OCI-LY3 (cell line): ENCODE measurements at regions not wholly inside any gene's neighbourhood (a gene's known extent, or its start where the extent isn't known, plus 50 kb on each side); places are given as distances from the start of the nearest gene placed in this dataset.

Experiments
- H2AFZ ChIP-seq: fragments of 200-600, 300-600 bp; shearing (Covaris generic); 2 replicates; pipeline ENCODE4 v1.6.0; 2014; ENCODE audit warnings: antibody characterized with exemption, low read depth, low read length
- H3K27ac ChIP-seq: fragments of 200-600, 300-600 bp; sonication (generic); 2 replicates; pipeline ENCODE4 v1.5.1; 2014; ENCODE audit warnings: mild to moderate bottlenecking, low read length, moderate library complexity, mixed read lengths
- H3K27me3 ChIP-seq: fragments of 200-600, 300-600 bp; sonication (generic); 2 replicates; pipeline ENCODE4 v1.6.1; 2014; ENCODE audit warnings: low read depth, low read length, mixed read lengths
- H3K36me3 ChIP-seq: fragments of 200-600, 300-600 bp; sonication (generic); replicated peaks from 2 replicates; pipeline ENCODE3; 2014; ENCODE audit warnings: low read depth, low read length, mixed read lengths
- H3K4me1 ChIP-seq: fragments of 300-600, 200-600 bp; sonication (generic); 2 replicates; pipeline ENCODE4 v1.6.1; 2014; ENCODE audit warnings: low read length, mixed read lengths
- H3K4me2 ChIP-seq: fragments of 200-600, 300-600 bp; sonication (generic); 2 replicates; pipeline ENCODE4 v1.6.1; 2014; ENCODE audit warnings: low read length, mixed read lengths
- H3K4me3 ChIP-seq: fragments of 300-600, 200-600 bp; sonication (generic); 2 replicates; pipeline ENCODE4 v1.5.1; 2014; ENCODE audit warnings: antibody characterized with exemption, mild to moderate bottlenecking, low read length, moderate library complexity
- H3K79me2 ChIP-seq: fragments of 300-600, 200-600 bp; shearing (Covaris generic); 2 replicates; pipeline ENCODE4 v1.6.1; 2014; ENCODE audit warnings: mild to moderate bottlenecking, low read length, mixed read lengths
- H3K9ac ChIP-seq: fragments of 300-600, 200-600 bp; shearing (Covaris generic); 2 replicates; pipeline ENCODE4 v1.6.0; 2014; ENCODE audit warnings: mild to moderate bottlenecking, low read length, moderate library complexity
- H3K9me3 ChIP-seq: fragments of 200-600, 300-600 bp; shearing (Covaris generic); 2 replicates; pipeline ENCODE4 v1.6.1; 2014; ENCODE audit warnings: low read length, mixed read lengths; ENCODE audit not compliant: insufficient read depth
- H4K20me1 ChIP-seq: fragments of 200-600, 300-600 bp; sonication (generic); 2 replicates; pipeline ENCODE4 v1.6.1; 2016; ENCODE audit warnings: low read length, mixed read lengths; ENCODE audit not compliant: insufficient read depth
- EZH2phosphoT487 ChIP-seq: fragments of 200-600 bp; shearing (Covaris generic); IDR thresholded peaks from 2 replicates; pipeline ENCODE4 v1.6.1; 2018; ENCODE audit warnings: antibody characterized with exemption, mixed run types, low read depth
- TF ChIP-seq, protein P1 (sequence below): fragments of 200-600, 300-600 bp; sonication (generic); IDR thresholded peaks from 2 replicates; pipeline ENCODE4 v1.5.1; 2014; ENCODE audit warnings: antibody characterized with exemption, low read length, low read depth

- no peak overlapping the region for H2AFZ ChIP-seq
- H3K9me3 ChIP-seq: no peaks in the 10 kb centered on the region
- no peaks in the 10 kb centered on the region for H4K20me1 ChIP-seq
- H3K27me3 ChIP-seq: peaks cover 40% of the 10 kb centered on the region
- no peak for TF ChIP-seq EZH2phosphoT487
- TF ChIP-seq, protein P1, sequence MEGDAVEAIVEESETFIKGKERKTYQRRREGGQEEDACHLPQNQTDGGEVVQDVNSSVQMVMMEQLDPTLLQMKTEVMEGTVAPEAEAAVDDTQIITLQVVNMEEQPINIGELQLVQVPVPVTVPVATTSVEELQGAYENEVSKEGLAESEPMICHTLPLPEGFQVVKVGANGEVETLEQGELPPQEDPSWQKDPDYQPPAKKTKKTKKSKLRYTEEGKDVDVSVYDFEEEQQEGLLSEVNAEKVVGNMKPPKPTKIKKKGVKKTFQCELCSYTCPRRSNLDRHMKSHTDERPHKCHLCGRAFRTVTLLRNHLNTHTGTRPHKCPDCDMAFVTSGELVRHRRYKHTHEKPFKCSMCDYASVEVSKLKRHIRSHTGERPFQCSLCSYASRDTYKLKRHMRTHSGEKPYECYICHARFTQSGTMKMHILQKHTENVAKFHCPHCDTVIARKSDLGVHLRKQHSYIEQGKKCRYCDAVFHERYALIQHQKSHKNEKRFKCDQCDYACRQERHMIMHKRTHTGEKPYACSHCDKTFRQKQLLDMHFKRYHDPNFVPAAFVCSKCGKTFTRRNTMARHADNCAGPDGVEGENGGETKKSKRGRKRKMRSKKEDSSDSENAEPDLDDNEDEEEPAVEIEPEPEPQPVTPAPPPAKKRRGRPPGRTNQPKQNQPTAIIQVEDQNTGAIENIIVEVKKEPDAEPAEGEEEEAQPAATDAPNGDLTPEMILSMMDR: no peak
- no peak overlapping the region for H3K4me2 ChIP-seq
- no peaks in the 10 kb centered on the region for H3K36me3 ChIP-seq
- H3K9ac ChIP-seq: no peak overlapping the region
- no peaks in the 10 kb centered on the region for H3K4me1 ChIP-seq
- no peak overlapping the region for H3K4me3 ChIP-seq
- H3K27ac ChIP-seq: no peak overlapping the region
- H3K79me2 ChIP-seq: no peaks in the 10 kb centered on the region
Observed at GRCh38 chr9:85278769-85279168, 463.0 kb downstream of the AGTPBP1 start.

- H3K4me2 ChIP-seq: no peak overlapping the region
- no peaks in the 10 kb centered on the region for H3K9me3 ChIP-seq
- no peaks in the 10 kb centered on the region for H3K79me2 ChIP-seq
- no peaks in the 10 kb centered on the region for H3K4me1 ChIP-seq
- H3K36me3 ChIP-seq: no peaks in the 10 kb centered on the region
- H3K27me3 ChIP-seq: peaks cover 24% of the 10 kb centered on the region
- no peak overlapping the region for H2AFZ ChIP-seq
- no peak for TF ChIP-seq EZH2phosphoT487
- TF ChIP-seq, protein P1: no peak
- H3K27ac ChIP-seq: no peak overlapping the region
- no peak overlapping the region for H3K4me3 ChIP-seq
- no peak overlapping the region for H3K9ac ChIP-seq
- no peaks in the 10 kb centered on the region for H4K20me1 ChIP-seq
Observed at GRCh38 chr9:85276741-85277140, 465.0 kb downstream of the AGTPBP1 start.

DNA sequence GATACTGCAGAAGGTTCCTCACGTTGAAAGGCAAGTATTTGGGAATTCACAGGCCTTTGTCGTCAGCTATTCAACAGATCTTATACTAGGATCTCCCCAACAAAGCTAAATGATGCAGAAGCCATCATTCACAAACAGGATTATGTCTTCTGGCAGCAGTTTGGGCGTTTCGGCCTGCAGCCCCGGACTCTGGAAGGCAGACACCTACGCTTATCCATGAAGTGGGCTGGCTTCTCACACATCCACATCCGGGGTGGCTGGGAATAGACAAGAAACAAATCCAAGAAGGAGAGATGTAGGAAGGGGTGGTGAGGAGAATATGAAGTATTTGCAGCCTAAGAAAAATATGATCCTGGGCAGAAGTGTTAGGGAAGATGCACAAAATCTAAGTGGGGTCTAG is 471.9 kb downstream of the AGTPBP1 start:
- H3K9me3 ChIP-seq: no peaks in the 10 kb centered on the region
- H3K36me3 ChIP-seq: no peaks in the 10 kb centered on the region
- H3K4me3 ChIP-seq: no peak overlapping the region
- H3K79me2 ChIP-seq: no peaks in the 10 kb centered on the region
- H3K4me1 ChIP-seq: peaks cover 6% of the 10 kb centered on the region; the same call in 1 of the 2 replicates
- no peaks in the 10 kb centered on the region for H4K20me1 ChIP-seq
- no peak for TF ChIP-seq EZH2phosphoT487
- TF ChIP-seq, protein P1: no peak
- no peak overlapping the region for H3K27ac ChIP-seq
- H2AFZ ChIP-seq: no peak overlapping the region
- H3K9ac ChIP-seq: no peak overlapping the region
- H3K4me2 ChIP-seq: no peak overlapping the region
- peaks cover 9% of the 10 kb centered on the region; the same call in 1 of the 2 replicates for H3K27me3 ChIP-seq

- H3K36me3 ChIP-seq: no peaks in the 10 kb centered on the region
- peaks cover 14% of the 10 kb centered on the region; the same call in 1 of the 2 replicates for H3K27me3 ChIP-seq
- no peak overlapping the region for H3K4me2 ChIP-seq
- TF ChIP-seq, protein P1: no peak
- no peak for TF ChIP-seq EZH2phosphoT487
- no peak overlapping the region for H2AFZ ChIP-seq
- H4K20me1 ChIP-seq: no peaks in the 10 kb centered on the region
- H3K9me3 ChIP-seq: no peaks in the 10 kb centered on the region
- no peak overlapping the region for H3K4me3 ChIP-seq
- H3K4me1 ChIP-seq: peaks cover 6% of the 10 kb centered on the region; the same call in 1 of the 2 replicates
- no peak overlapping the region for H3K9ac ChIP-seq
- H3K79me2 ChIP-seq: no peaks in the 10 kb centered on the region
- no peak overlapping the region for H3K27ac ChIP-seq
Observed at GRCh38 chr9:85268131-85268530, 473.6 kb downstream of the AGTPBP1 start.
